ENCODE measurements at regions not wholly inside any gene's neighbourhood (a gene's known extent, or its start where the extent isn't known, plus 50 kb on each side); places are given as distances from the start of the nearest gene placed in this dataset.

GRCh38 chr7:46319841-46320240, 398.8 kb upstream of the IGFBP3 start:
- POLR2A ChIA-PET (ENCODE audit: partially characterized antibody), result no interaction called here
- DNase-seq (ENCODE audit: low read depth in 1 of 2, low spot score in 2 of 2) (no peak), FAIRE-seq (no peak)
- H2AK5ac ChIP-seq (ENCODE audit: low read depth, low read length), result no peak overlapping the region
- no peak overlapping the region for H3K4me2 ChIP-seq (ENCODE audit: insufficient read depth in 1 of 2, low read depth in 2 of 2, low read length in 2 of 2)
- no peaks in the 10 kb centered on the region for H4K20me1 ChIP-seq (replicated peaks in 1 of 2; ENCODE audit: control insufficient read depth in 1 of 2, insufficient read depth in 2 of 2, low read length in 2 of 2)
- no peak overlapping the region for H2BK12ac ChIP-seq (ENCODE audit: low read depth, low read length)
- 96% methylated on average over 3 of the region's 3 CpGs; no CpG with 5 or more reads in 1 of the 2 experiments for WGBS, 2 experiments (ENCODE audit: extremely low coverage in 1 of 2, insufficient coverage in 1 of 2, insufficient read length in 1 of 2, insufficient replicate concordance in 2 of 2, low coverage in 1 of 2, low lambda C conversion rate in 2 of 2, missing lambda C conversion rate in 1 of 2)
- no peak overlapping the region for H3K18ac ChIP-seq (ENCODE audit: extremely low read depth, low read length)
- H3K4me1 ChIP-seq (replicated peaks in 1 of 4; ENCODE audit: control insufficient read depth in 3 of 4, insufficient read depth in 4 of 4, low read length in 3 of 4), result no peaks in the 10 kb centered on the region
- no peak overlapping the region for H3K27ac ChIP-seq (ENCODE audit: low read depth, low read length)
- no peak overlapping the region for H3K14ac ChIP-seq (ENCODE audit: insufficient read length)
- no peaks in the 10 kb centered on the region for H3K36me3 ChIP-seq (ENCODE audit: control insufficient read depth in 2 of 4, insufficient read depth in 4 of 4, low read length in 3 of 4)
- H3K79me2 ChIP-seq (ENCODE audit: control insufficient read depth in 1 of 2, insufficient read depth in 2 of 2, low read length in 2 of 2), result no peaks in the 10 kb centered on the region
- H2BK15ac ChIP-seq (ENCODE audit: low read length), result no peak overlapping the region
- H3K9ac ChIP-seq (replicated peaks in 1 of 4; ENCODE audit: extremely low read depth in 1 of 4, low read depth in 3 of 4, low read length in 3 of 4), result no peak overlapping the region
- no peak overlapping the region for H3K23ac ChIP-seq (ENCODE audit: insufficient read length)
- H3K4ac ChIP-seq (replicated peaks; ENCODE audit: insufficient read length, low read depth, low read length), result no peak overlapping the region
- H3K4me3 ChIP-seq (ENCODE audit: extremely low read depth in 1 of 4, insufficient read depth in 2 of 4, low read depth in 3 of 4, low read length in 4 of 4), result no peak overlapping the region
- no peak overlapping the region for H2BK5ac ChIP-seq (ENCODE audit: low read depth, low read length)
- H3K23me2 ChIP-seq (ENCODE audit: low read depth, low read length), result no peaks in the 10 kb centered on the region
- H3K9me3 ChIP-seq (ENCODE audit: insufficient read depth in 2 of 2, low read depth in 1 of 2, low read length in 1 of 2), result no peaks in the 10 kb centered on the region
- H2BK20ac ChIP-seq (ENCODE audit: low read length), result no peak overlapping the region
- no peak overlapping the region for H4K91ac ChIP-seq (replicated peaks; ENCODE audit: insufficient read length, low read length)
- no peak overlapping the region for H4K5ac ChIP-seq (ENCODE audit: insufficient read length, low read depth, low read length)
- no peaks in the 10 kb centered on the region for H3K27me3 ChIP-seq (replicated peaks in 1 of 4; ENCODE audit: control insufficient read depth in 3 of 4, extremely low read depth in 1 of 4, insufficient read depth in 3 of 4, low read length in 3 of 4)
- no peak overlapping the region for H2BK120ac ChIP-seq (replicated peaks; ENCODE audit: low read depth, low read length)
- no peak overlapping the region for H4K8ac ChIP-seq (ENCODE audit: extremely low read depth, insufficient read depth, low read length)
- no peak overlapping the region for H2AFZ ChIP-seq (ENCODE audit: low read length)
- no peaks in the 10 kb centered on the region for H3K79me1 ChIP-seq (ENCODE audit: low read depth, low read length)
- no peak overlapping the region for H3K56ac ChIP-seq (replicated peaks; ENCODE audit: insufficient read length, low read depth, low read length)
- CTCF ChIA-PET (ENCODE audit: partially characterized antibody), result no interaction called here
- TF ChIP-seq POU5F1 (IDR thresholded peaks at IDR 0.05; ENCODE audit: low read depth, low read length), result no peak
- TF ChIP-seq BACH1 (IDR thresholded peaks at IDR 0.05; ENCODE audit: low read length), result no peak
- no peak for TF ChIP-seq CREB1 (IDR thresholded peaks at IDR 0.05)
- TF ChIP-seq RXRA (IDR thresholded peaks at IDR 0.05; ENCODE audit: insufficient read depth, low read depth, low read length), result no peak
- no peak for TF ChIP-seq CHD2 (IDR thresholded peaks at IDR 0.05; ENCODE audit: low read length)
- TF ChIP-seq PHF8 (conservative IDR thresholded peaks at IDR 0.05; ENCODE audit: low read depth, low read length), result no peak
- no peak for TF ChIP-seq RAD21 (IDR thresholded peaks at IDR 0.05 in 1 of 2, conservative IDR thresholded peaks at IDR 0.05 in 1 of 2; ENCODE audit: low read depth in 2 of 2, low read length in 2 of 2)
- TF ChIP-seq BCL11A (IDR thresholded peaks at IDR 0.05; ENCODE audit: low read depth in 2 of 2, low read length in 2 of 2), result no peak
- no peak for TF ChIP-seq TEAD4 (IDR thresholded peaks at IDR 0.05; ENCODE audit: low read depth, low read length)
- TF ChIP-seq SIRT6 (IDR thresholded peaks at IDR 0.05; ENCODE audit: low read length), result no peak
- TF ChIP-seq CBX8 (IDR thresholded peaks at IDR 0.05; ENCODE audit: borderline replicate concordance, low read depth, low read length), result no peak
- no peak for TF ChIP-seq SP2 (IDR thresholded peaks at IDR 0.05; ENCODE audit: low read length)
- no peak for TF ChIP-seq TAF1 (IDR thresholded peaks at IDR 0.05; ENCODE audit: low read depth, low read length)
- no peak for TF ChIP-seq E2F6 (IDR thresholded peaks at IDR 0.05)

Measured in H1 (cell line).